ENCODE measurements at regions not wholly inside any gene's neighbourhood (a gene's known extent, or its start where the extent isn't known, plus 50 kb on each side); places are given as distances from the start of the nearest gene placed in this dataset.

- TF ChIP-seq, protein P1, sequence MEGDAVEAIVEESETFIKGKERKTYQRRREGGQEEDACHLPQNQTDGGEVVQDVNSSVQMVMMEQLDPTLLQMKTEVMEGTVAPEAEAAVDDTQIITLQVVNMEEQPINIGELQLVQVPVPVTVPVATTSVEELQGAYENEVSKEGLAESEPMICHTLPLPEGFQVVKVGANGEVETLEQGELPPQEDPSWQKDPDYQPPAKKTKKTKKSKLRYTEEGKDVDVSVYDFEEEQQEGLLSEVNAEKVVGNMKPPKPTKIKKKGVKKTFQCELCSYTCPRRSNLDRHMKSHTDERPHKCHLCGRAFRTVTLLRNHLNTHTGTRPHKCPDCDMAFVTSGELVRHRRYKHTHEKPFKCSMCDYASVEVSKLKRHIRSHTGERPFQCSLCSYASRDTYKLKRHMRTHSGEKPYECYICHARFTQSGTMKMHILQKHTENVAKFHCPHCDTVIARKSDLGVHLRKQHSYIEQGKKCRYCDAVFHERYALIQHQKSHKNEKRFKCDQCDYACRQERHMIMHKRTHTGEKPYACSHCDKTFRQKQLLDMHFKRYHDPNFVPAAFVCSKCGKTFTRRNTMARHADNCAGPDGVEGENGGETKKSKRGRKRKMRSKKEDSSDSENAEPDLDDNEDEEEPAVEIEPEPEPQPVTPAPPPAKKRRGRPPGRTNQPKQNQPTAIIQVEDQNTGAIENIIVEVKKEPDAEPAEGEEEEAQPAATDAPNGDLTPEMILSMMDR (IDR thresholded peaks at IDR 0.05; ENCODE audit: poor library complexity, severe bottlenecking): no peak
- TF ChIP-seq SMC3 (conservative IDR thresholded peaks at IDR 0.05; ENCODE audit: poor library complexity) (no peak), EZH2 (IDR thresholded peaks at IDR 0.05; ENCODE audit: borderline replicate concordance, insufficient read depth, low read length, poor library complexity, severe bottlenecking) (no peak)
- TF ChIP-seq, protein P2, sequence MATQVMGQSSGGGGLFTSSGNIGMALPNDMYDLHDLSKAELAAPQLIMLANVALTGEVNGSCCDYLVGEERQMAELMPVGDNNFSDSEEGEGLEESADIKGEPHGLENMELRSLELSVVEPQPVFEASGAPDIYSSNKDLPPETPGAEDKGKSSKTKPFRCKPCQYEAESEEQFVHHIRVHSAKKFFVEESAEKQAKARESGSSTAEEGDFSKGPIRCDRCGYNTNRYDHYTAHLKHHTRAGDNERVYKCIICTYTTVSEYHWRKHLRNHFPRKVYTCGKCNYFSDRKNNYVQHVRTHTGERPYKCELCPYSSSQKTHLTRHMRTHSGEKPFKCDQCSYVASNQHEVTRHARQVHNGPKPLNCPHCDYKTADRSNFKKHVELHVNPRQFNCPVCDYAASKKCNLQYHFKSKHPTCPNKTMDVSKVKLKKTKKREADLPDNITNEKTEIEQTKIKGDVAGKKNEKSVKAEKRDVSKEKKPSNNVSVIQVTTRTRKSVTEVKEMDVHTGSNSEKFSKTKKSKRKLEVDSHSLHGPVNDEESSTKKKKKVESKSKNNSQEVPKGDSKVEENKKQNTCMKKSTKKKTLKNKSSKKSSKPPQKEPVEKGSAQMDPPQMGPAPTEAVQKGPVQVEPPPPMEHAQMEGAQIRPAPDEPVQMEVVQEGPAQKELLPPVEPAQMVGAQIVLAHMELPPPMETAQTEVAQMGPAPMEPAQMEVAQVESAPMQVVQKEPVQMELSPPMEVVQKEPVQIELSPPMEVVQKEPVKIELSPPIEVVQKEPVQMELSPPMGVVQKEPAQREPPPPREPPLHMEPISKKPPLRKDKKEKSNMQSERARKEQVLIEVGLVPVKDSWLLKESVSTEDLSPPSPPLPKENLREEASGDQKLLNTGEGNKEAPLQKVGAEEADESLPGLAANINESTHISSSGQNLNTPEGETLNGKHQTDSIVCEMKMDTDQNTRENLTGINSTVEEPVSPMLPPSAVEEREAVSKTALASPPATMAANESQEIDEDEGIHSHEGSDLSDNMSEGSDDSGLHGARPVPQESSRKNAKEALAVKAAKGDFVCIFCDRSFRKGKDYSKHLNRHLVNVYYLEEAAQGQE (IDR thresholded peaks at IDR 0.05; ENCODE audit: borderline replicate concordance): no peak
Measured at GRCh38 chr11:121793291-121793690, 322.7 kb downstream of the BLID start.

All from neural cell (in vitro differentiated cells).